PC-3 (cell line): ENCODE measurements at regions not wholly inside any gene's neighbourhood (a gene's known extent, or its start where the extent isn't known, plus 50 kb on each side); places are given as distances from the start of the nearest gene placed in this dataset.

Experiments
- ATAC-seq: fragments of 200-7000 bp; cut with Tn5 transposase; 2 replicates; pipeline ENCODE4 v1.9.1; 2020; ENCODE audit warnings: mild to moderate bottlenecking, moderate library complexity
- BruUV-seq: library from RNA; stranded (reverse); fragments of 400-500 nt; replicated peaks from 2 replicates; lab custom pipeline; 2021; lab: Mats Ljungman, UMichigan
- CTCF ChIA-PET: fragments of 300-600 bp; sonication (Branson Sonifier 250); formaldehyde crosslinking; loops from one replicate; lab custom pipeline; 2022; ENCODE audit warnings: antibody characterized with exemption; lab: Charles Lee
- POLR2A ChIA-PET: fragments of 300-600 bp; sonication (Branson Sonifier 250); formaldehyde crosslinking; loops from one replicate; lab custom pipeline; 2022; ENCODE audit warnings: antibody characterized with exemption; ENCODE audit not compliant: unreplicated experiment; lab: Charles Lee
- DNase-seq: peaks from one replicate; pipeline ENCODE4 v3.0.0-alpha.2; 2015
- H2AFZ ChIP-seq: fragments of 300-600 bp; sonication (generic); 2 replicates; pipeline ENCODE4 v1.6.0; 2016; ENCODE audit warnings: antibody characterized with exemption, low read length
- H3F3A ChIP-seq: fragments of 300-600 bp; sonication (generic); one replicate; pipeline ENCODE4 v1.6.0; 2017; ENCODE audit warnings: antibody characterized with exemption, low read length, control low read depth, mild to moderate bottlenecking; ENCODE audit not compliant: unreplicated experiment
- H3K27ac ChIP-seq: fragments of 300-600 bp; sonication (generic); 2 replicates; pipeline ENCODE4 v1.5.1; 2016; ENCODE audit warnings: mild to moderate bottlenecking, low read length
- H3K27me3 ChIP-seq: fragments of 300-600 bp; sonication (generic); 2 replicates; pipeline ENCODE4 v1.6.1; 2016; ENCODE audit warnings: low read length, mixed read lengths
- H3K36me3 ChIP-seq: fragments of 300-600 bp; sonication (generic); 2 replicates; pipeline ENCODE4 v1.6.1; 2016; ENCODE audit warnings: low read depth, mixed run types, low read length, mixed read lengths
- H3K4me1 ChIP-seq: fragments of 300-600 bp; sonication (generic); 2 replicates; pipeline ENCODE4 v1.5.1; 2016; ENCODE audit warnings: low read length; ENCODE audit not compliant: insufficient read depth
- H3K4me2 ChIP-seq: fragments of 300-600 bp; sonication (generic); 2 replicates; pipeline ENCODE4 v1.6.0; 2016; ENCODE audit warnings: low read length
- H3K4me3 ChIP-seq: fragments of 300-600 bp; sonication (generic); 2 replicates; pipeline ENCODE4 v1.5.1; 2016; ENCODE audit warnings: mild to moderate bottlenecking, low read length, mixed read lengths
- H3K79me2 ChIP-seq: fragments of 300-600 bp; sonication (generic); 2 replicates; pipeline ENCODE4 v1.6.1; 2017; ENCODE audit warnings: low read length, mixed read lengths
- H3K9ac ChIP-seq: fragments of 300-600 bp; sonication (generic); 2 replicates; pipeline ENCODE4 v1.6.0; 2016; ENCODE audit warnings: mild to moderate bottlenecking, low read length
- H3K9me2 ChIP-seq: fragments of 300-600 bp; sonication (generic); replicated peaks from 2 replicates; pipeline ENCODE4 v1.6.1; 2016; ENCODE audit warnings: mixed run types, low read length, mixed read lengths
- H3K9me3 ChIP-seq: fragments of 300-600 bp; sonication (generic); 2 replicates; pipeline ENCODE4 v1.6.1; 2016; ENCODE audit warnings: low read length, mixed read lengths
- H4K20me1 ChIP-seq: fragments of 300-600 bp; sonication (generic); 2 replicates; pipeline ENCODE4 v1.6.1; 2016; ENCODE audit warnings: low read length, mixed read lengths
- EZH2 ChIP-seq: fragments of 300-600 bp; sonication (generic); IDR thresholded peaks from one replicate; pipeline ENCODE4 v1.6.1; 2017; ENCODE audit warnings: antibody characterized with exemption, mild to moderate bottlenecking, low read length; ENCODE audit not compliant: unreplicated experiment
- EZH2phosphoT487 ChIP-seq: fragments of 300-600 bp; sonication (generic); IDR thresholded peaks from 2 replicates; pipeline ENCODE4 v1.6.1; 2018; ENCODE audit warnings: mild to moderate bottlenecking, antibody characterized with exemption, low read length, borderline replicate concordance
- intact Hi-C: fragments of 100-400 bp; cut with micrococcal nuclease; formaldehyde crosslinking; loops from 2 replicates; pipeline ENCODE4 v1.9.0; 2023
- TF ChIP-seq, protein P1 (sequence below): fragments of 300-600 bp; sonication (generic); conservative IDR thresholded peaks from 2 replicates; pipeline ENCODE4 v1.5.1; 2017; ENCODE audit warnings: antibody characterized with exemption, low read depth, mild to moderate bottlenecking, low read length

DNA sequence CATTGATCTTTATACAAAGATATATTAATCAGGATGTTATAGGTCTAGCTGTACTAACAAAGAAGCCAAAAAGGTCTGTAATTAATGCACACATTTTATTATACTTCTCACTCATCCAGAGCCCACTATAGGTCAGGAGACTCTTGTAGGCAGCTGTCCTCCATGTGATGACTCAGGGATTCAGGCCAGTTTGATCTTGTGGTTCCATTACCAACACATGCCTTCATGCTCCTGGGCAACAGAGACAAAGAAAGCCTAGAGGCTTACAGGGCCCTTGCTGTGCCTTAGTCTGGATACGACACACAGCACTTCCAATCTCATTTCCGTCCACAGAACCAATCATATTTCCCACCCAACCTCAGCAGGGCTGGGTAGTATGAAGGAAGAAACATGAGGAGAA, 150.3 kb upstream of the NCAM1 start:
- Histone ChIP-seq H3K79me2 (no peaks in the 10 kb centered on the region), H2AFZ (no peak overlapping the region), H3K9me2 (no peaks in the 10 kb centered on the region), H3K27me3 (no peaks in the 10 kb centered on the region), H3K9me3 (no peaks in the 10 kb centered on the region), H3K36me3 (no peaks in the 10 kb centered on the region), H4K20me1 (no peaks in the 10 kb centered on the region), H3K9ac (no peak overlapping the region), H3K4me3 (no peak overlapping the region), H3K27ac (no peak overlapping the region), H3K4me1 (no peaks in the 10 kb centered on the region), H3K4me2 (no peak overlapping the region), H3F3A (no peaks in the 10 kb centered on the region)
- DNase-seq (no peak), ATAC-seq (no peak)
- no TSS peak for BruUV-seq
- POLR2A ChIA-PET, result no interaction called here
- CTCF ChIA-PET, result no interaction called here
- intact Hi-C loops, result no loop called here
- no peak for TF ChIP-seq EZH2phosphoT487
- no peak for TF ChIP-seq EZH2
- TF ChIP-seq, protein P1, sequence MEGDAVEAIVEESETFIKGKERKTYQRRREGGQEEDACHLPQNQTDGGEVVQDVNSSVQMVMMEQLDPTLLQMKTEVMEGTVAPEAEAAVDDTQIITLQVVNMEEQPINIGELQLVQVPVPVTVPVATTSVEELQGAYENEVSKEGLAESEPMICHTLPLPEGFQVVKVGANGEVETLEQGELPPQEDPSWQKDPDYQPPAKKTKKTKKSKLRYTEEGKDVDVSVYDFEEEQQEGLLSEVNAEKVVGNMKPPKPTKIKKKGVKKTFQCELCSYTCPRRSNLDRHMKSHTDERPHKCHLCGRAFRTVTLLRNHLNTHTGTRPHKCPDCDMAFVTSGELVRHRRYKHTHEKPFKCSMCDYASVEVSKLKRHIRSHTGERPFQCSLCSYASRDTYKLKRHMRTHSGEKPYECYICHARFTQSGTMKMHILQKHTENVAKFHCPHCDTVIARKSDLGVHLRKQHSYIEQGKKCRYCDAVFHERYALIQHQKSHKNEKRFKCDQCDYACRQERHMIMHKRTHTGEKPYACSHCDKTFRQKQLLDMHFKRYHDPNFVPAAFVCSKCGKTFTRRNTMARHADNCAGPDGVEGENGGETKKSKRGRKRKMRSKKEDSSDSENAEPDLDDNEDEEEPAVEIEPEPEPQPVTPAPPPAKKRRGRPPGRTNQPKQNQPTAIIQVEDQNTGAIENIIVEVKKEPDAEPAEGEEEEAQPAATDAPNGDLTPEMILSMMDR, result no peak

DNA sequence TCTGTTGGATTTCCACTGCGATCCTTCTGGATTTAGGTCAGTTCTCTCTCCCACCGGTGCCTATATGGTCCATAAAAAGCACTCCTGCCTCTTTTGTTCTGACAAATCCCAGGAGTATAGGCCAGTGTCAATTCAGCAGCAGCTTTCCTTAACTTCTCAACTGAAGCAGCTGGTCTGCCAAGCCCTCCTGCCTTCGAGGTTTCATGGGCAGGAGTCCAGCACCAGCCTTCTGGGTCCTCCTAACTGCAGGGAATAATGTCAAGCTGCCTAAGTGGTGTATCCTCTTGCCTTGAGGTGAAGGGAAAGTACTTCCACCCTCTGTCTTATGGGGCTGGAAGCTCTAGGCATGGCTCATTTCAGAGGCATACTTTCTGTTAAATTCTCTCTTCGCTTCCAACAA, 149.4 kb upstream of the NCAM1 start:
- no peaks in the 10 kb centered on the region for H3F3A ChIP-seq
- no peaks in the 10 kb centered on the region for H4K20me1 ChIP-seq
- CTCF ChIA-PET, result no interaction called here
- no TSS peak for BruUV-seq
- H3K4me2 ChIP-seq, result no peak overlapping the region
- H3K9ac ChIP-seq, result no peak overlapping the region
- no peak overlapping the region for H3K27ac ChIP-seq
- H3K79me2 ChIP-seq, result no peaks in the 10 kb centered on the region
- H3K4me1 ChIP-seq, result no peaks in the 10 kb centered on the region
- TF ChIP-seq, protein P1, result no peak
- TF ChIP-seq EZH2phosphoT487 (no peak), EZH2 (no peak)
- DNase-seq, result no peak
- H3K4me3 ChIP-seq, result no peak overlapping the region
- POLR2A ChIA-PET, result no interaction called here
- 0 out of 2 replicates have a peak, but pooled peaks cover 3% of the 10 kb centered on the region for H3K9me3 ChIP-seq
- intact Hi-C loops, result no loop called here
- H2AFZ ChIP-seq, result no peak overlapping the region
- H3K27me3 ChIP-seq, result no peaks in the 10 kb centered on the region
- no peaks in the 10 kb centered on the region for H3K36me3 ChIP-seq
- no peaks in the 10 kb centered on the region for H3K9me2 ChIP-seq
- no peak for ATAC-seq

DNA sequence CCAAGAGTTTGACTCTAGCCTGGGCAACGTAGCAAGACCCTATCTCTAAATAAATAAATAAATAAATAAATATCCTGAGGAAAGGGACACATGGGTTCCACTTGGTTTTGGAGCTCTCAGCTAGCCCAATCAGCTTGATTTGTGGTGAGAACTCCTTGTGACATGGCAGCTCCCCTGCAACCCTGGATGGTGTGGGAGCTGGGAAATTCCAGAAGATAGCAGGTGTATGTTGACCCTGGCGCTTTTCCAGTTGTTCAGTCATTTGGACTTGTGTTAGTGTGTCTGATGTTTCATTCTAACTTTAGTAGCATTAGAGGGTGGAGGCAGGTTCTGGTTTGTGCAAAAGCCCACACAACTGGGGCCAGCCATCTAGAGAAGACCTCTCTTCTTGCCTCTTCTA, 148.5 kb upstream of the NCAM1 start:
- no peak overlapping the region for H3K4me3 ChIP-seq
- no peaks in the 10 kb centered on the region for H3K27me3 ChIP-seq
- no peak overlapping the region for H3K27ac ChIP-seq
- intact Hi-C loops, result no loop called here
- POLR2A ChIA-PET, result no interaction called here
- H3K9me2 ChIP-seq, result no peaks in the 10 kb centered on the region
- no peaks in the 10 kb centered on the region for H4K20me1 ChIP-seq
- H3K79me2 ChIP-seq, result no peaks in the 10 kb centered on the region
- no peaks in the 10 kb centered on the region for H3K36me3 ChIP-seq
- ATAC-seq, result no peak
- no peak overlapping the region for H3K4me2 ChIP-seq
- CTCF ChIA-PET, result no interaction called here
- H3K9me3 ChIP-seq, result 0 out of 2 replicates have a peak, but pooled peaks cover 3% of the 10 kb centered on the region
- H3K9ac ChIP-seq, result no peak overlapping the region
- H3F3A ChIP-seq, result no peaks in the 10 kb centered on the region
- no peak for DNase-seq
- no peak overlapping the region for H2AFZ ChIP-seq
- no peaks in the 10 kb centered on the region for H3K4me1 ChIP-seq
- TF ChIP-seq, protein P1, result no peak
- TF ChIP-seq EZH2phosphoT487 (no peak), EZH2 (no peak)
- no TSS peak for BruUV-seq
